HepG2 (cell line): ENCODE measurements at regions not wholly inside any gene's neighbourhood (a gene's known extent, or its start where the extent isn't known, plus 50 kb on each side); places are given as distances from the start of the nearest gene placed in this dataset.
A peak's percentile ranks its signal among the peaks of the same experiment; 100 is the strongest.

Experiments used
- ARNTL ChIP-seq: sonication (generic); formaldehyde crosslinking; IDR thresholded peaks from 2 replicates; pipeline ENCODE4 v1.4.0; 2020; ENCODE audit warnings: mild to moderate bottlenecking, missing genetic modification reagents
- CSRNP2 ChIP-seq: sonication (generic); formaldehyde crosslinking; conservative IDR thresholded peaks from 2 replicates; pipeline ENCODE4 v1.8.0; 2022; ENCODE audit warnings: low read depth, missing genetic modification reagents
- EP300 ChIP-seq, 3 experiments: sonication (generic) in 1 of 3; formaldehyde crosslinking in 1 of 3; IDR thresholded peaks; 2 replicates each; pipeline versions ENCODE4 v1.5.1 to v1.6.1; 2011 to 2020; ENCODE audit warnings: low read depth in 2 of 3, low read length in 2 of 3, borderline replicate concordance in 1 of 3, improper control_type of control experiment in 1 of 3, mild to moderate bottlenecking in 1 of 3, missing genetic modification reagents in 1 of 3, moderate library complexity in 1 of 3
- HHEX ChIP-seq: IDR thresholded peaks from 2 replicates; pipeline ENCODE4 v1.6.1; 2016; ENCODE audit warnings: control low read depth
- IKZF5 ChIP-seq: IDR thresholded peaks from 2 replicates; pipeline ENCODE4 v1.6.1; 2018; ENCODE audit warnings: missing genetic modification reagents, mild to moderate bottlenecking, missing compliant biosample characterization
- LCORL ChIP-seq, 2 experiments: fragments of 450-650 bp in 1 of 2; sonication (generic) in 1 of 2; formaldehyde crosslinking in 1 of 2; IDR thresholded peaks; 2 replicates each; pipeline versions ENCODE4 v1.5.0 to v1.6.1; 2017 to 2020; ENCODE audit warnings: antibody characterized with exemption in 1 of 2, missing genetic modification reagents in 1 of 2
- PPARG ChIP-seq: conservative IDR thresholded peaks from 2 replicates; pipeline ENCODE4 v1.6.1; 2016; ENCODE audit warnings: missing biosample characterization, missing genetic modification reagents
- PRMT3 ChIP-seq: sonication (generic); formaldehyde crosslinking; IDR thresholded peaks from 2 replicates; pipeline ENCODE4 v1.8.1; 2022; ENCODE audit warnings: low read depth, mild to moderate bottlenecking, moderate library complexity, missing genetic modification reagents, borderline replicate concordance
- SKIL ChIP-seq: sonication (generic); formaldehyde crosslinking; IDR thresholded peaks from 2 replicates; pipeline ENCODE4 v1.8.0; 2022; ENCODE audit warnings: missing genetic modification reagents, mild to moderate bottlenecking, moderate library complexity, borderline replicate concordance
- TBL1XR1 ChIP-seq: fragments of 150-350 bp; IDR thresholded peaks from 2 replicates; pipeline ENCODE4 v1.6.1; 2014; ENCODE audit warnings: borderline replicate concordance, low read length; ENCODE audit not compliant: partially characterized antibody
- ZFP36L2 ChIP-seq: sonication (generic); formaldehyde crosslinking; IDR thresholded peaks from 2 replicates; pipeline ENCODE4 v1.4.0; 2020; ENCODE audit warnings: missing genetic modification reagents
- ZKSCAN8 ChIP-seq: IDR thresholded peaks from 2 replicates; pipeline ENCODE4 v1.6.1; 2016; ENCODE audit warnings: borderline replicate concordance, missing genetic modification reagents, missing compliant biosample characterization
- ZNF20 ChIP-seq: sonication (generic); formaldehyde crosslinking; IDR thresholded peaks from 2 replicates; pipeline ENCODE4 v1.4.0; 2020; ENCODE audit warnings: mild to moderate bottlenecking, moderate library complexity, missing genetic modification reagents
- ZNF451 ChIP-seq: sonication (generic); formaldehyde crosslinking; IDR thresholded peaks from 2 replicates; pipeline ENCODE4 v1.5.0; 2020; ENCODE audit warnings: mild to moderate bottlenecking, missing genetic modification reagents
- ZNF574 ChIP-seq: sonication (generic); formaldehyde crosslinking; IDR thresholded peaks from 2 replicates; pipeline ENCODE4 v1.4.0; 2020; ENCODE audit warnings: missing genetic modification reagents
- ZNF788 ChIP-seq: sonication (generic); formaldehyde crosslinking; IDR thresholded peaks from 2 replicates; pipeline ENCODE4 v1.5.0; 2020; ENCODE audit warnings: mild to moderate bottlenecking, missing genetic modification reagents, borderline replicate concordance

GRCh38 chr21:17462276-17462981 is 50.4 kb upstream of the CXADR start (continued):
- TF ChIP-seq CSRNP2 (CRISPR knock-in tag) (no peak), ZFP36L2 (CRISPR knock-in tag) (no peak), TBL1XR1 (peak; percentile 8), ZNF574 (CRISPR knock-in tag) (peak; percentile 42; the same call in 1 of the 2 replicates), IKZF5 (CRISPR knock-in tag) (peak; percentile 58; the same call in 1 of the 2 replicates), ZNF788 (CRISPR knock-in tag) (0 out of 2 replicates have a peak, but pooled peaks have one; percentile 31), PPARG (CRISPR knock-in tag) (peak; percentile 44; the same call in 1 of the 2 replicates), PRMT3 (CRISPR knock-in tag) (no peak), ZNF451 (no peak), ZKSCAN8 (peak; percentile 48; the same call in 1 of the 2 replicates), ARNTL (CRISPR knock-in tag) (0 out of 2 replicates have a peak, but pooled peaks have one; percentile 38), LCORL (IDR thresholded peaks at IDR 0.05) (no peak), LCORL (CRISPR knock-in tag; IDR thresholded peaks at IDR 0.05) (peak; percentile 63; the same call in 1 of the 2 replicates), ZNF20 (CRISPR knock-in tag) (no peak), SKIL (peak; percentile 71; the same call in 1 of the 2 replicates), EP300 (IDR thresholded peaks at IDR 0.05; ENCODE audit: low read depth in 2 of 2, low read length in 2 of 2) (peak; percentile 18 to 84; a peak in 3 of 4 replicates), EP300 (CRISPR knock-in tag; IDR thresholded peaks at IDR 0.05; ENCODE audit: borderline replicate concordance) (peak; percentile 76; the same call in 1 of the 2 replicates), HHEX (0 out of 2 replicates have a peak, but pooled peaks have one; percentile 20)
